Liver (tissue), 8 donors: ENCODE measurements at regions not wholly inside any gene's neighbourhood (a gene's known extent, or its start where the extent isn't known, plus 50 kb on each side); places are given as distances from the start of the nearest gene placed in this dataset.

Experiments used
- DNase-seq: peaks from one replicate; pipeline ENCODE4 v3.0.0-alpha.2; 2017; ENCODE audit warnings: low spot score
- H3K27ac ChIP-seq, 2 donors: one replicate each; pipeline ENCODE4 v1.7.0; 2013; ENCODE audit warnings: inconsistent platforms in 2 of 2, low read length in 2 of 2, control low read depth in 1 of 2, low read depth in 1 of 2, mild to moderate bottlenecking in 1 of 2
- H3K27me3 ChIP-seq, 4 donors: one replicate each; pipeline versions ENCODE4 v1.6.1 to v1.7.0; 2013; ENCODE audit warnings: low read length in 3 of 4, inconsistent platforms in 1 of 4, mild to moderate bottlenecking in 1 of 4, moderate library complexity in 1 of 4; ENCODE audit not compliant: control insufficient read depth in 4 of 4, insufficient read depth in 4 of 4
- H3K36me3 ChIP-seq, 4 donors: one replicate each; pipeline versions ENCODE4 v1.6.1 to v1.7.0; 2013; ENCODE audit warnings: low read length in 3 of 4, mild to moderate bottlenecking in 3 of 4, low read depth in 1 of 4, moderate library complexity in 1 of 4; ENCODE audit not compliant: control insufficient read depth in 4 of 4, insufficient read depth in 3 of 4
- H3K4me1 ChIP-seq, 4 donors: one replicate each; pipeline versions ENCODE4 v1.6.1 to v1.7.0; 2013; ENCODE audit warnings: low read length in 3 of 4, mild to moderate bottlenecking in 3 of 4, moderate library complexity in 1 of 4; ENCODE audit not compliant: control insufficient read depth in 4 of 4, insufficient read depth in 4 of 4
- H3K4me3 ChIP-seq, 3 donors: one replicate each; pipeline versions ENCODE4 v1.6.1 to v1.7.0; 2013; ENCODE audit warnings: low read length in 3 of 3, control low read depth in 1 of 3, low read depth in 1 of 3, mild to moderate bottlenecking in 1 of 3
- H3K9ac ChIP-seq, 2 donors: one replicate each; pipeline ENCODE4 v1.7.0; 2013; ENCODE audit warnings: low read length in 2 of 2, mild to moderate bottlenecking in 2 of 2, moderate library complexity in 2 of 2, control low read depth in 1 of 2, low read depth in 1 of 2
- H3K9me3 ChIP-seq, 4 donors: one replicate each; pipeline versions ENCODE4 v1.6.1 to v1.7.0; 2013; ENCODE audit warnings: low read length in 3 of 4; ENCODE audit not compliant: control insufficient read depth in 4 of 4
- EGR1 ChIP-seq, 2 donors: IDR thresholded peaks; 2 replicates each; pipeline ENCODE4 v1.6.1; 2016 to 2018; ENCODE audit warnings: antibody characterized with exemption in 2 of 2, low read depth in 2 of 2
- FOXA1 ChIP-seq: IDR thresholded peaks from 2 replicates; pipeline ENCODE4 v1.6.1; 2016; ENCODE audit warnings: antibody characterized with exemption
- FOXA2 ChIP-seq: IDR thresholded peaks from 2 replicates; pipeline ENCODE4 v1.6.1; 2016; ENCODE audit warnings: antibody characterized with exemption
- GABPA ChIP-seq, 2 donors: IDR thresholded peaks in 1 of 2; conservative IDR thresholded peaks in 1 of 2; 2 replicates each; pipeline ENCODE4 v1.6.1; 2016; ENCODE audit warnings: antibody characterized with exemption in 2 of 2, mild to moderate bottlenecking in 1 of 2, moderate library complexity in 1 of 2
- HNF4A ChIP-seq, 2 donors: conservative IDR thresholded peaks; 2 replicates each; pipeline ENCODE4 v1.6.1; 2016; ENCODE audit warnings: antibody characterized with exemption in 2 of 2, mild to moderate bottlenecking in 2 of 2
- HNF4G ChIP-seq: IDR thresholded peaks from 2 replicates; pipeline ENCODE4 v1.6.1; 2016; ENCODE audit warnings: antibody characterized with exemption
- JUND ChIP-seq, 2 donors: IDR thresholded peaks; 2 replicates each; pipeline ENCODE4 v1.6.1; 2016; ENCODE audit warnings: antibody characterized with exemption in 2 of 2
- NR2F2 ChIP-seq: IDR thresholded peaks from 2 replicates; pipeline ENCODE4 v1.6.1; 2016; ENCODE audit warnings: antibody characterized with exemption
- RAD21 ChIP-seq, 2 donors: IDR thresholded peaks; 2 replicates each; pipeline ENCODE4 v1.6.1; 2016; ENCODE audit warnings: antibody characterized with exemption in 2 of 2, mild to moderate bottlenecking in 2 of 2
- RXRA ChIP-seq, 2 donors: IDR thresholded peaks; 2 replicates each; pipeline ENCODE4 v1.6.1; 2017 to 2018; ENCODE audit warnings: antibody characterized with exemption in 2 of 2, mild to moderate bottlenecking in 1 of 2
- SP1 ChIP-seq: IDR thresholded peaks from 2 replicates; pipeline ENCODE4 v1.6.1; 2018; ENCODE audit warnings: antibody characterized with exemption, mild to moderate bottlenecking
- TAF1 ChIP-seq: conservative IDR thresholded peaks from 2 replicates; pipeline ENCODE4 v1.6.1; 2016; ENCODE audit warnings: antibody characterized with exemption, mild to moderate bottlenecking
- YY1 ChIP-seq: IDR thresholded peaks from 2 replicates; pipeline ENCODE4 v1.6.1; 2016; ENCODE audit warnings: antibody characterized with exemption, mild to moderate bottlenecking
- WGBS: extraction: QIAGEN DNeasy Blood & Tissue Kit; methylation state at CpG from one replicate; pipeline ENCODE4 v1.1.7; 2013; 5-methylcytosine and 5-hydroxymethylcytosine counted together
- TF ChIP-seq, protein P1 (sequence below): IDR thresholded peaks from 2 replicates; pipeline ENCODE4 v1.6.1; 2016; ENCODE audit warnings: antibody characterized with exemption
- TF ChIP-seq, protein P2 (sequence below): fragments of 150-350 bp; IDR thresholded peaks from 2 replicates; pipeline ENCODE4 v1.5.1; 2017; ENCODE audit warnings: improper control_type of control experiment, low read depth, low read length; ENCODE audit not compliant: missing input control
- TF ChIP-seq, protein P3 (sequence below): IDR thresholded peaks from 2 replicates; pipeline ENCODE4 v1.6.1; 2016; ENCODE audit warnings: antibody characterized with exemption, mild to moderate bottlenecking
- TF ChIP-seq, protein P4 (sequence below): IDR thresholded peaks from 2 replicates; pipeline ENCODE4 v1.6.1; 2016; ENCODE audit warnings: antibody characterized with exemption
- TF ChIP-seq, protein P5 (sequence below): IDR thresholded peaks from 2 replicates; pipeline ENCODE4 v1.6.1; 2016; ENCODE audit warnings: antibody characterized with exemption
- donor health status: healthy.
- donor health status: healthy.
- donor health status: healthy.
- donor health status: healthy.
- donor health status: healthy.

DNA sequence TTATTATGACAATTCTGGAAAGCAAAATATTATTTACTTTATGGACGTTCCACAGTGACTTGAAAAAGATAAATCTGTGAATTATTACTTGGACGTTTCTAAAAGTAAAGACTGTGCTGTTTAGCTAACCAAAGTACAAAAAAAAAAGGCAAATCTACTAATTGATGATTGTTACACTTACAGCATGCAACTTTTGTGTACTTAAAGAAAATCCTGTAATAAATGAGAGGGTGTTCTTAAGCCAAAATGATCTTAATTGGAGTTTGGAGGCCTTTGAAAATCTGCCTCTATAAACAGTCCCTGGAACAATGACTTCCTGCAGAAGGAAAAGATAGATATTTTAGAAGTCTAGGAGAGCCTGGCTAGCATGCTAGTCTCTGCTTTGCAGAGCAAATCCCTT, 434.0 kb upstream of the SYT1 start:
- Histone ChIP-seq H3K9me3 (peaks cover 0 to 3% (median under 1%) of the 10 kb centered on the region in 4 donors), H3K27ac (no peak overlapping the region), H3K27me3 (no peaks in the 10 kb centered on the region), H3K4me3 (no peak overlapping the region), H3K9ac (no peak overlapping the region), H3K36me3 (no peaks in the 10 kb centered on the region), H3K4me1 (no peaks in the 10 kb centered on the region)
- 13% methylated on average over 2 of the region's 2 CpGs for WGBS
- DNase-seq, result no peak
- TF ChIP-seq FOXA2, result no peak
- TF ChIP-seq HNF4G, result no peak
- TF ChIP-seq, protein P1, sequence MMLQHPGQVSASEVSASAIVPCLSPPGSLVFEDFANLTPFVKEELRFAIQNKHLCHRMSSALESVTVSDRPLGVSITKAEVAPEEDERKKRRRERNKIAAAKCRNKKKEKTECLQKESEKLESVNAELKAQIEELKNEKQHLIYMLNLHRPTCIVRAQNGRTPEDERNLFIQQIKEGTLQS, result no peak
- no peak for TF ChIP-seq FOXA1
- no peak for TF ChIP-seq JUND (IDR thresholded peaks at IDR 0.05)
- TF ChIP-seq YY1, result no peak
- TF ChIP-seq NR2F2, result no peak
- TF ChIP-seq, protein P2, sequence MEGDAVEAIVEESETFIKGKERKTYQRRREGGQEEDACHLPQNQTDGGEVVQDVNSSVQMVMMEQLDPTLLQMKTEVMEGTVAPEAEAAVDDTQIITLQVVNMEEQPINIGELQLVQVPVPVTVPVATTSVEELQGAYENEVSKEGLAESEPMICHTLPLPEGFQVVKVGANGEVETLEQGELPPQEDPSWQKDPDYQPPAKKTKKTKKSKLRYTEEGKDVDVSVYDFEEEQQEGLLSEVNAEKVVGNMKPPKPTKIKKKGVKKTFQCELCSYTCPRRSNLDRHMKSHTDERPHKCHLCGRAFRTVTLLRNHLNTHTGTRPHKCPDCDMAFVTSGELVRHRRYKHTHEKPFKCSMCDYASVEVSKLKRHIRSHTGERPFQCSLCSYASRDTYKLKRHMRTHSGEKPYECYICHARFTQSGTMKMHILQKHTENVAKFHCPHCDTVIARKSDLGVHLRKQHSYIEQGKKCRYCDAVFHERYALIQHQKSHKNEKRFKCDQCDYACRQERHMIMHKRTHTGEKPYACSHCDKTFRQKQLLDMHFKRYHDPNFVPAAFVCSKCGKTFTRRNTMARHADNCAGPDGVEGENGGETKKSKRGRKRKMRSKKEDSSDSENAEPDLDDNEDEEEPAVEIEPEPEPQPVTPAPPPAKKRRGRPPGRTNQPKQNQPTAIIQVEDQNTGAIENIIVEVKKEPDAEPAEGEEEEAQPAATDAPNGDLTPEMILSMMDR, result no peak
- TF ChIP-seq RXRA (IDR thresholded peaks at IDR 0.05), result no peak
- TF ChIP-seq, protein P3, sequence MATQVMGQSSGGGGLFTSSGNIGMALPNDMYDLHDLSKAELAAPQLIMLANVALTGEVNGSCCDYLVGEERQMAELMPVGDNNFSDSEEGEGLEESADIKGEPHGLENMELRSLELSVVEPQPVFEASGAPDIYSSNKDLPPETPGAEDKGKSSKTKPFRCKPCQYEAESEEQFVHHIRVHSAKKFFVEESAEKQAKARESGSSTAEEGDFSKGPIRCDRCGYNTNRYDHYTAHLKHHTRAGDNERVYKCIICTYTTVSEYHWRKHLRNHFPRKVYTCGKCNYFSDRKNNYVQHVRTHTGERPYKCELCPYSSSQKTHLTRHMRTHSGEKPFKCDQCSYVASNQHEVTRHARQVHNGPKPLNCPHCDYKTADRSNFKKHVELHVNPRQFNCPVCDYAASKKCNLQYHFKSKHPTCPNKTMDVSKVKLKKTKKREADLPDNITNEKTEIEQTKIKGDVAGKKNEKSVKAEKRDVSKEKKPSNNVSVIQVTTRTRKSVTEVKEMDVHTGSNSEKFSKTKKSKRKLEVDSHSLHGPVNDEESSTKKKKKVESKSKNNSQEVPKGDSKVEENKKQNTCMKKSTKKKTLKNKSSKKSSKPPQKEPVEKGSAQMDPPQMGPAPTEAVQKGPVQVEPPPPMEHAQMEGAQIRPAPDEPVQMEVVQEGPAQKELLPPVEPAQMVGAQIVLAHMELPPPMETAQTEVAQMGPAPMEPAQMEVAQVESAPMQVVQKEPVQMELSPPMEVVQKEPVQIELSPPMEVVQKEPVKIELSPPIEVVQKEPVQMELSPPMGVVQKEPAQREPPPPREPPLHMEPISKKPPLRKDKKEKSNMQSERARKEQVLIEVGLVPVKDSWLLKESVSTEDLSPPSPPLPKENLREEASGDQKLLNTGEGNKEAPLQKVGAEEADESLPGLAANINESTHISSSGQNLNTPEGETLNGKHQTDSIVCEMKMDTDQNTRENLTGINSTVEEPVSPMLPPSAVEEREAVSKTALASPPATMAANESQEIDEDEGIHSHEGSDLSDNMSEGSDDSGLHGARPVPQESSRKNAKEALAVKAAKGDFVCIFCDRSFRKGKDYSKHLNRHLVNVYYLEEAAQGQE, result no peak
- TF ChIP-seq RAD21 (IDR thresholded peaks at IDR 0.05), result no peak
- no peak for TF ChIP-seq EGR1 (IDR thresholded peaks at IDR 0.05; ENCODE audit: low read depth in 2 of 2)
- TF ChIP-seq SP1, result no peak
- TF ChIP-seq GABPA (IDR thresholded peaks at IDR 0.05 in 1 of 2, conservative IDR thresholded peaks at IDR 0.05 in 1 of 2), result no peak
- TF ChIP-seq, protein P4, sequence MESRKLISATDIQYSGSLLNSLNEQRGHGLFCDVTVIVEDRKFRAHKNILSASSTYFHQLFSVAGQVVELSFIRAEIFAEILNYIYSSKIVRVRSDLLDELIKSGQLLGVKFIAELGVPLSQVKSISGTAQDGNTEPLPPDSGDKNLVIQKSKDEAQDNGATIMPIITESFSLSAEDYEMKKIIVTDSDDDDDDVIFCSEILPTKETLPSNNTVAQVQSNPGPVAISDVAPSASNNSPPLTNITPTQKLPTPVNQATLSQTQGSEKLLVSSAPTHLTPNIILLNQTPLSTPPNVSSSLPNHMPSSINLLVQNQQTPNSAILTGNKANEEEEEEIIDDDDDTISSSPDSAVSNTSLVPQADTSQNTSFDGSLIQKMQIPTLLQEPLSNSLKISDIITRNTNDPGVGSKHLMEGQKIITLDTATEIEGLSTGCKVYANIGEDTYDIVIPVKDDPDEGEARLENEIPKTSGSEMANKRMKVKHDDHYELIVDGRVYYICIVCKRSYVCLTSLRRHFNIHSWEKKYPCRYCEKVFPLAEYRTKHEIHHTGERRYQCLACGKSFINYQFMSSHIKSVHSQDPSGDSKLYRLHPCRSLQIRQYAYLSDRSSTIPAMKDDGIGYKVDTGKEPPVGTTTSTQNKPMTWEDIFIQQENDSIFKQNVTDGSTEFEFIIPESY, result no peak
- TF ChIP-seq, protein P5, sequence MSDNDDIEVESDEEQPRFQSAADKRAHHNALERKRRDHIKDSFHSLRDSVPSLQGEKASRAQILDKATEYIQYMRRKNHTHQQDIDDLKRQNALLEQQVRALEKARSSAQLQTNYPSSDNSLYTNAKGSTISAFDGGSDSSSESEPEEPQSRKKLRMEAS, result no peak
- TF ChIP-seq HNF4A (conservative IDR thresholded peaks at IDR 0.05), result no peak
- no peak for TF ChIP-seq TAF1
